Fibroblast of lung (primary cell): ENCODE measurements at regions not wholly inside any gene's neighbourhood (a gene's known extent, or its start where the extent isn't known, plus 50 kb on each side); places are given as distances from the start of the nearest gene placed in this dataset.

Experiments used
- DNase-seq, 2 donors: peaks; one replicate each; pipeline versions ENCODE4 v3.0.0 to v3.0.0-alpha.2; 2010; ENCODE audit warnings: low read depth in 2 of 2
- H2AFZ ChIP-seq: 2 replicates; pipeline ENCODE4 v1.5.1; 2012; ENCODE audit warnings: low read length, control low read depth, inconsistent platforms
- H3K27ac ChIP-seq: 2 replicates; pipeline ENCODE4 v1.5.1; 2011; ENCODE audit warnings: low read length, control low read depth; ENCODE audit not compliant: insufficient read depth
- H3K27me3 ChIP-seq: 2 replicates; pipeline ENCODE4 v1.5.1; 2011; ENCODE audit warnings: mild to moderate bottlenecking, low read length; ENCODE audit not compliant: control insufficient read depth, insufficient read depth
- H3K36me3 ChIP-seq: 2 replicates; pipeline ENCODE4 v1.5.1; 2011; ENCODE audit warnings: low read length; ENCODE audit not compliant: control insufficient read depth, insufficient read depth
- H3K4me1 ChIP-seq: 2 replicates; pipeline ENCODE4 v1.5.1; 2011; ENCODE audit warnings: low read length; ENCODE audit not compliant: control insufficient read depth, insufficient read depth; ENCODE audit errors: extremely low read depth
- H3K4me2 ChIP-seq: 2 replicates; pipeline ENCODE4 v1.5.1; 2011; ENCODE audit warnings: low read length, control low read depth; ENCODE audit not compliant: insufficient read depth; ENCODE audit errors: extremely low read depth
- H3K4me3 ChIP-seq, 4 experiments: fragments of 200-600 bp in 1 of 4; sonication (generic) in 1 of 4; replicated peaks in 1 of 4; 2 replicates each; pipeline ENCODE4 v1.5.1; 2011 to 2016; ENCODE audit warnings: low read length in 4 of 4, low read depth in 3 of 4, mild to moderate bottlenecking in 3 of 4, control low read depth in 2 of 4, inconsistent platforms in 1 of 4, mixed read lengths in 1 of 4; ENCODE audit not compliant: insufficient read depth in 1 of 4; ENCODE audit errors: control extremely low read depth in 1 of 4
- H3K79me2 ChIP-seq: 2 replicates; pipeline ENCODE4 v1.5.1; 2012; ENCODE audit warnings: mild to moderate bottlenecking, low read length, inconsistent platforms; ENCODE audit not compliant: control insufficient read depth, insufficient read depth
- H3K9ac ChIP-seq: 2 replicates; pipeline ENCODE4 v1.5.1; 2011; ENCODE audit warnings: mild to moderate bottlenecking, low read length, control low read depth; ENCODE audit not compliant: insufficient read depth
- H3K9me3 ChIP-seq: 2 replicates; pipeline ENCODE4 v1.5.1; 2012; ENCODE audit warnings: low read depth, low read length; ENCODE audit not compliant: control insufficient read depth, insufficient read depth
- H4K20me1 ChIP-seq: 2 replicates; pipeline ENCODE4 v1.5.1; 2011; ENCODE audit warnings: low read length; ENCODE audit not compliant: control insufficient read depth, insufficient read depth; ENCODE audit errors: extremely low read depth
- CTCF ChIP-seq, 2 donors: IDR thresholded peaks in 1 of 2; conservative IDR thresholded peaks in 1 of 2; 1 replicate in 1 of 2; 2 replicates in 1 of 2; pipeline ENCODE4 v1.5.1; 2011 to 2012; ENCODE audit warnings: low read length in 2 of 2, control low read depth in 1 of 2, inconsistent platforms in 1 of 2, low read depth in 1 of 2, mild to moderate bottlenecking in 1 of 2
- EZH2 ChIP-seq: IDR thresholded peaks from 2 replicates; pipeline ENCODE4 v1.5.1; 2012; ENCODE audit warnings: low read length, control low read depth, mild to moderate bottlenecking; ENCODE audit errors: missing control alignments

- Histone ChIP-seq H3K4me1 (no peaks in the 10 kb centered on the region), H3K27me3 (no peaks in the 10 kb centered on the region), H3K9me3 (no peaks in the 10 kb centered on the region), H3K9ac (no peak overlapping the region), H3K4me2 (no peak overlapping the region), H3K4me3 (no peak overlapping the region), H3K27ac (no peak overlapping the region), H3K79me2 (no peaks in the 10 kb centered on the region), H4K20me1 (no peaks in the 10 kb centered on the region), H2AFZ (no peak overlapping the region), H3K36me3 (no peaks in the 10 kb centered on the region)
- no peak for TF ChIP-seq CTCF (conservative IDR thresholded peaks at IDR 0.05 in 1 of 2, IDR thresholded peaks at IDR 0.05 in 1 of 2; ENCODE audit: low read depth in 1 of 2, low read length in 2 of 2)
- no peak for TF ChIP-seq EZH2
- no peak for DNase-seq
Measured at GRCh38 chr4:36553453-36553852, 272.0 kb downstream of the DTHD1 start.

GRCh38 chr4:36556984-36557383, 275.6 kb downstream of the DTHD1 start:
- TF ChIP-seq CTCF (conservative IDR thresholded peaks at IDR 0.05 in 1 of 2, IDR thresholded peaks at IDR 0.05 in 1 of 2; ENCODE audit: low read depth in 1 of 2, low read length in 2 of 2) (no peak), EZH2 (no peak)
- Histone ChIP-seq H3K4me1 (no peaks in the 10 kb centered on the region), H3K27ac (no peak overlapping the region), H4K20me1 (no peaks in the 10 kb centered on the region), H3K4me2 (no peak overlapping the region), H3K4me3 (no peak overlapping the region), H3K79me2 (no peaks in the 10 kb centered on the region), H3K9ac (no peak overlapping the region), H3K27me3 (no peaks in the 10 kb centered on the region), H2AFZ (no peak overlapping the region), H3K36me3 (no peaks in the 10 kb centered on the region), H3K9me3 (no peaks in the 10 kb centered on the region)
- no peak for DNase-seq

- H3K4me1 ChIP-seq, result no peaks in the 10 kb centered on the region
- no peaks in the 10 kb centered on the region for H3K79me2 ChIP-seq
- no peak overlapping the region for H3K4me2 ChIP-seq
- no peak overlapping the region for H3K4me3 ChIP-seq
- no peak overlapping the region for H3K27ac ChIP-seq
- DNase-seq, result no peak
- H3K36me3 ChIP-seq, result no peaks in the 10 kb centered on the region
- H3K9ac ChIP-seq, result no peak overlapping the region
- H2AFZ ChIP-seq, result no peak overlapping the region
- TF ChIP-seq CTCF (conservative IDR thresholded peaks at IDR 0.05 in 1 of 2, IDR thresholded peaks at IDR 0.05 in 1 of 2; ENCODE audit: low read depth in 1 of 2, low read length in 2 of 2) (no peak), EZH2 (no peak)
- no peaks in the 10 kb centered on the region for H4K20me1 ChIP-seq
- H3K27me3 ChIP-seq, result no peaks in the 10 kb centered on the region
- H3K9me3 ChIP-seq, result no peaks in the 10 kb centered on the region
Measured at GRCh38 chr4:36568575-36568974, 287.2 kb downstream of the DTHD1 start.
